Osteocyte (in vitro differentiated cells): ENCODE measurements at regions not wholly inside any gene's neighbourhood (a gene's known extent, or its start where the extent isn't known, plus 50 kb on each side); places are given as distances from the start of the nearest gene placed in this dataset.

Experiments
- DNase-seq: peaks from one replicate; pipeline ENCODE4 v3.0.0; 2021; ENCODE audit warnings: mixed read lengths; ENCODE audit not compliant: unreplicated experiment; ENCODE audit errors: extremely low spot score
- H3K27ac Mint-ChIP-seq: one replicate; pipeline ENCODE4 v1.8.0; 2021; ENCODE audit warnings: mild to moderate bottlenecking, mixed read lengths; ENCODE audit not compliant: unreplicated experiment
- H3K27me3 Mint-ChIP-seq: one replicate; pipeline ENCODE4 v1.8.0; 2021; ENCODE audit warnings: mixed read lengths; ENCODE audit not compliant: unreplicated experiment
- H3K36me3 Mint-ChIP-seq: one replicate; pipeline ENCODE4 v1.8.0; 2021; ENCODE audit warnings: mixed read lengths; ENCODE audit not compliant: unreplicated experiment
- H3K4me1 Mint-ChIP-seq: one replicate; pipeline ENCODE4 v1.8.0; 2021; ENCODE audit warnings: mixed read lengths; ENCODE audit not compliant: unreplicated experiment
- H3K4me3 Mint-ChIP-seq: one replicate; pipeline ENCODE4 v1.8.0; 2021; ENCODE audit warnings: mild to moderate bottlenecking, moderate library complexity, mixed read lengths; ENCODE audit not compliant: unreplicated experiment
- H3K9me3 Mint-ChIP-seq: one replicate; pipeline ENCODE4 v1.8.0; 2021; ENCODE audit warnings: mixed read lengths; ENCODE audit not compliant: unreplicated experiment
- CTCF ChIP-seq: fragments of 200-600 bp; sonication (generic); IDR thresholded peaks from 2 replicates; pipeline ENCODE4 v1.5.0; 2021; ENCODE audit warnings: antibody characterized with exemption, mild to moderate bottlenecking, moderate library complexity

- DNase-seq: no peak
- no peak for TF ChIP-seq CTCF
- Mint-ChIP-seq H3K9me3 (peaks cover 5% of the 10 kb centered on the region), H3K27ac (no peak overlapping the region), H3K36me3 (no peaks in the 10 kb centered on the region), H3K4me1 (peaks cover 5% of the 10 kb centered on the region), H3K27me3 (no peaks in the 10 kb centered on the region), H3K4me3 (no peak overlapping the region)
These were observed 86.2 kb upstream of the RESF1 start for GRCh38 chr12:31872831-31873604.

GRCh38 chr12:31869972-31870371 lies 89.2 kb upstream of the RESF1 start:
- peaks cover 2% of the 10 kb centered on the region for H3K4me1 Mint-ChIP-seq
- H3K27me3 Mint-ChIP-seq: no peaks in the 10 kb centered on the region
- no peak for DNase-seq
- H3K27ac Mint-ChIP-seq: no peak overlapping the region
- no peak overlapping the region for H3K4me3 Mint-ChIP-seq
- TF ChIP-seq CTCF: no peak
- H3K9me3 Mint-ChIP-seq: peaks cover 5% of the 10 kb centered on the region
- no peaks in the 10 kb centered on the region for H3K36me3 Mint-ChIP-seq

GRCh38 chr12:31868965-31869364 lies 90.2 kb upstream of the RESF1 start:
- DNase-seq: no peak
- no peaks in the 10 kb centered on the region for H3K4me1 Mint-ChIP-seq
- no peaks in the 10 kb centered on the region for H3K27me3 Mint-ChIP-seq
- H3K36me3 Mint-ChIP-seq: no peaks in the 10 kb centered on the region
- TF ChIP-seq CTCF: no peak
- peaks cover 5% of the 10 kb centered on the region for H3K9me3 Mint-ChIP-seq
- H3K27ac Mint-ChIP-seq: no peak overlapping the region
- no peak overlapping the region for H3K4me3 Mint-ChIP-seq

- Mint-ChIP-seq H3K9me3 (peaks cover 1% of the 10 kb centered on the region), H3K36me3 (no peaks in the 10 kb centered on the region), H3K27ac (no peak overlapping the region), H3K4me1 (no peaks in the 10 kb centered on the region), H3K4me3 (no peak overlapping the region), H3K27me3 (no peaks in the 10 kb centered on the region)
- no peak for TF ChIP-seq CTCF
- no peak for DNase-seq
These were observed 91.9 kb upstream of the RESF1 start for GRCh38 chr12:31867292-31867691.

GRCh38 chr12:31866523-31866922 lies 92.7 kb upstream of the RESF1 start:
- no peak for DNase-seq
- Mint-ChIP-seq H3K27ac (no peak overlapping the region), H3K4me3 (no peak overlapping the region), H3K4me1 (no peaks in the 10 kb centered on the region), H3K27me3 (no peaks in the 10 kb centered on the region), H3K36me3 (no peaks in the 10 kb centered on the region), H3K9me3 (no peaks in the 10 kb centered on the region)
- no peak for TF ChIP-seq CTCF
